DND-41 (cell line): ENCODE measurements at regions not wholly inside any gene's neighbourhood (a gene's known extent, or its start where the extent isn't known, plus 50 kb on each side); places are given as distances from the start of the nearest gene placed in this dataset.

Source experiments
- CTCF ChIP-seq: IDR thresholded peaks from 2 replicates; pipeline ENCODE4 v1.5.1; 2012; ENCODE audit warnings: borderline replicate concordance, low read length, moderate library complexity, mild to moderate bottlenecking; ENCODE audit not compliant: poor library complexity, severe bottlenecking; ENCODE audit errors: extremely low read depth
- EZH2 ChIP-seq: IDR thresholded peaks from 3 replicates; pipeline ENCODE4 v1.6.1; 2012; ENCODE audit warnings: borderline replicate concordance, low read depth, mild to moderate bottlenecking, moderate library complexity, low read length, inconsistent platforms; ENCODE audit not compliant: severe bottlenecking

DNA sequence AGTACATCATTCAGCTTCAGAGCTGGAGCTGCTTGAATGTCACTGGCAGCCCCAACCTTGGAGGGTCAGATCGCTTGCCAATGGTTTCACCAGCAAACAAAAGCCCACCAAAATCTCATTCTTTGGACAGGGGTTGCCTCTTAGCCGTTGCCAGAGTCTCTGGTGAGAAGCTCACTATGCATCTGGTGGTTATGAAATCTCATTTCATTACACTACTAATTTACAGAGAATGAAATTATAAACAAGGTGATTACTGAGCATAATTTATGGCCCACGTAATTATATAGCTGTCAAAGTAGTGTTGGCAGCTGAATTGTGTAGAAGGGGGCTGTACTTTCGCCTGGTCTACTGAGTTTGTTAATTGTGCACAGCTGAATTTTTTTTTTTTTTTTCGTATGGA lies 688.9 kb upstream of the KIF2B start:
- TF ChIP-seq CTCF: no peak
- no peak for TF ChIP-seq EZH2
